Activated CD4-positive, CD25-positive, alpha-beta regulatory T cell treated with anti-CD3 and anti-CD28 coated beads, Interleukin-2, amount 50 U/mL, for 72 hours (primary cell): ENCODE measurements at regions not wholly inside any gene's neighbourhood (a gene's known extent, or its start where the extent isn't known, plus 50 kb on each side); places are given as distances from the start of the nearest gene placed in this dataset.
"Not testable (repeated sequence)": the region's sequence is repeated elsewhere in the genome, so short reads cannot be mapped to it uniquely, and the experiment has no call there.

Experiments
- DNase-seq: peaks from one replicate; pipeline ENCODE4 v3.0.0; 2021

DNA sequence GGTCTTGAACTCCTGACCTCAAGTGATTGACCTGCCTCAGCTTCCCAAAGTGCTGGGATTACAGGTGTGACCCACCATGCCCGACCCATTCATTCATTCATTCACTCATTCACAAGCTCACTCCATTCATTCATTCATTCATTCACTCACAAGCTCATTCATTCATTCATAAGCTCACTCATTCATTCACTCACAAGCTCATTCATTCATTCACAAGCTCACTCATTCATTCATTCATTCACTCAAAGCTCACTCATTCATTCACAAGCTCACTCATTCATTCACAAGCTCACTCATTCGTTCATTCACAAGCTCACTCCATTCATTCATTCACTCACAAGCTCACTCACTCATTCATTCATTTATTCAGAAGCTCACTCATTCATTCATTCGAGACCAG, 198.6 kb downstream of the SHOX start:
- DNase-seq = no peak

- no peak for DNase-seq
These were observed 197.9 kb downstream of the SHOX start for GRCh38 chrX:828411-828959.

GRCh38 chrX:826448-826847, 195.9 kb downstream of the SHOX start:
- DNase-seq = no peak

DNA sequence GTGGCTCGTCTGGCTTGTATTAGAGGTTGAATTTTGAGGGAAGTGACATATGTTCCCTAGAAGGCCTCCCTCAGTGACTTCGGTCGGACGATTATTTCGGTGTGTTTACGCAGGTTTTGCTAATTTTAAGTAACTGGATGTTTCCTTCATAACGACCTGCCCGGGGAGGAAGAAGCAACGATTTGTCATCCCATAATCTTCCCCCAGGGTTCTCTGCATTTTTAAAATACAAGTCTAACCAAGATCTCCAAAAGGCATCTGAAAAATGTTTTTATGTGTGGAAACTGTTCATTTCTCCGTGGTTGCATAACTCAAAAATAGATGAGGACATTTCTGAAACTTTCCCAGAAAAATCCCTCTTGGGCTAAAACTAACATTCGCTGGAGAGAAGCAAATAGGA, 195.4 kb downstream of the SHOX start:
- no peak for DNase-seq

DNA sequence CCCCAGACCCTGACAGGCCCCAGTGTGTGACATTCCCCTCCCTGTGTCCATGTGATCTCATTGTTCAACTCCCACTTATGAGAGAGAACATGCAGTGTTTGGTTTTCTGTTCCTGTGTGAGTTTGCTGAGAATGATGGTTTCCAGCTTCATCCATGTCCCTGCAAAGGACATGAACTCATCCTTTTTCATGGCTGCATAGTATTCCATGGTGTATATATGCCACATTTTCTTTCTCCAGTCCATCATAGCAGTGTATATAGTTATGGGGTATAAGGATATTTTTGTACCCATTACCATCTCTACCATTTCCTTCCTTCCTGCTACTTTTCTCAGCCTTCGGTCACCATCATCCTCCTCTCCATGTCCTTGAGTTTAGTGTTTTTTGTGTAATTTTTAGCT, 192.5 kb downstream of the SHOX start:
- DNase-seq = not testable (repeated sequence)

DNA sequence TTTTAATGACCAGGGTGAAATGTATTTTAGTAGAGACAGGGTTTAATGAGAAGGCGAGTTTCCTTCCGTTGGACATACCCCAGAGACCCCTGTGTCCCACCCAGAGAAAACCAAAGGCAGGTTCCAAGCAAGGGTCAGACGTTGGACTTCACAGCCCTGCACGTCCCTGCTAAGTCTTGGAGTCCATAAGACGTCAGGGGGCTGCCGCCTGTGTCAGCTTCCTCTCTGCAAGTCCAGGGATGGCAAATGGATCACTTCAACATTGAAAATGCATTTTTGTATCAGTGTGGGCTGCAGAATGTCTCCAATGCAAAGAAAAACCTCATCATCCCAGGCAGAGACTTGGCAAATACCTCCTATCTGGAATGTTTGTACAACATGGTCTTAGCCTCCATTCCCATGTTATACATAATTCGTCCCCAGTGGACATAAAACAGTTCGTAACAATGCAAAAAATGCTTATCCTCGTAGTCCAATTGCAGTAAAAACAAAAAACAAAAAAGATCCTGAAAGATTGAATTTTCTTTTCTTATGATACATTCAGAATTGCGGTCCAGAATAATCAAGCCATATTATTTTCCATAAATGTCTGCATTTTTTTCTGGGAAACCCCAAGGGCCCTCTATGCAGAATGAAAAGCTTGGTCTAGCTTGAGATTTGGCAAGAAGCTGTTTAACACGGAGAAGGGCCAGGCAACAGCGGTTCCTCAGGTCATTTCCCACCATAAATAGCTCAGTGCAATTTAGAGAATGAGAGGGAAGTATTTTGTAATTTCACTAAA, 190.9 kb downstream of the SHOX start:
- DNase-seq = no peak

DNA sequence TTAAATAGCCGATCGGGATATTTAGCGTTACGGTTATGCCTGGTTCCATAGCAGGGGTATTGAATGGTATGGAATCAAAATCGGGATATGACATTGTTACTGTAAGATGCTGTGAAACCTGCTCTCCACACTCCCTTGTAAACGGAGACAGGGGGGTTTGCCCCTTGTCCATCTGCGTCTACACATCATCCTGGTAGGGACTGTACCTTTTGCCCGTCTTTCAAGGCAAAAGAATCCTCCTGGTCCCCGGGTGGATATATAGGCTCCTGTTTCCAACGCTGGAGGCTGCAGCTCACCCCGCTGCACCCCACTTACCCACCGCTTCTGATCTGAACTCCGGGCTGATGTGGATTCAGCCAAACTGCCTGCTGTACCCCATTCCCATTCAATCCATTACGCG, 189.1 kb downstream of the SHOX start:
- no peak for DNase-seq

- DNase-seq = no peak
These were observed 187.2 kb downstream of the SHOX start for GRCh38 chrX:817759-818300.

DNA sequence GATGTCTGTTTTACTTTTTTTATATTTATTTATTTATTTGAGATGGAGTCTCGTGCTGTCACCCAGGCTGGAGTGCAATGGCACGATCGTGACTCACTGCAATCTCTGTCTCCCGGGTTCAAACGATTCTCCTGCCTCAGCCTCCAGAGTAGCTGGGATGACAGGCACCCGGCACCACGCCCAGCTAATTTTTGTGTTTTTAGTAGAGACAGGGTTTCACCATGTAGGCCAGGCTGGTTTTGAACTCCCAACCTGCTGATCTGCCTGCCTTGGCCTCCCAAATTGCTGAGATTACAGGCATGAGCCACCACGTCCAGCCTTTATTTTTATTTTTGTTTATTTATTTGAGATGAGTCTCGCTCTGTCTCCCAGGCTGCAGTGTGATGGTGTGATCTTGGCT, 186.6 kb downstream of the SHOX start:
- not testable (repeated sequence) for DNase-seq

DNA sequence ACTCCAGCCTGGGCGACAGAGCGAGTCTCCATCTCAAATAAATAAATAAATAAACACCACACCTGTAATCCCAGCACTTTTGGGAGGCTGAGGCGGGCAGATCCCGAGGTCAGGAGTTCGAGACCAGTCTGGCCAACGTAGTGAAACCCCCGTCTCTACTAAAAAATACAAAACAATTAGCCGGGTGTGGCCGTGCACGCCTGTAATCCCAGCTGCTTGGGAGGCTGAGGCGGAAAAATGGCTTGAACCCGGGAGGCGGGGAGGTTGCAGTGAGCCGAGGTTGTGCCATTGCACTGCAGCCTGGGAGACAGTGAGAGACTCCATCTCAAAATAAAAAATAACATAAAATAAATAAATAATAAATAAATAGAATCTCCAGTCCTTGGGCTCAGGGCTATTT, 185.8 kb downstream of the SHOX start:
- no peak for DNase-seq

DNA sequence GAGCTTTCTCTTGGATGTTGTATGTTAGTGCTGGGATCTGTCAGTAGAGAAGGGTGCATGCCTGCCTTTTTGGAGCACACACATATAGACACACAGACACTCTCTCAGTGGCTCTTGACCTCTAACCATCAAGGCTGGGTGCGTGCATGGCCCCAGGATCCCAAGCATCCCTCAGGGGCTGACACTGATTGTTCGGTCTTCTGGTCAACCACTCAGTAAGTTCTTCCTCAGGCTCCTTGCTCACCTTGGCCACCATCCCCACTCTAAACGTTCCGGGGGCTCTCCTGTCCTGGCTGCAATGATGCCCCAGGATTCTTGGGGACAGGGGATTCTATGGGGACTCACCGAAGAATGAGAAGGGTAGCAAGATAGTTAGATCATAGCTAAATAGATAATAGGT, 179.6 kb downstream of the SHOX start:
- no peak for DNase-seq

DNA sequence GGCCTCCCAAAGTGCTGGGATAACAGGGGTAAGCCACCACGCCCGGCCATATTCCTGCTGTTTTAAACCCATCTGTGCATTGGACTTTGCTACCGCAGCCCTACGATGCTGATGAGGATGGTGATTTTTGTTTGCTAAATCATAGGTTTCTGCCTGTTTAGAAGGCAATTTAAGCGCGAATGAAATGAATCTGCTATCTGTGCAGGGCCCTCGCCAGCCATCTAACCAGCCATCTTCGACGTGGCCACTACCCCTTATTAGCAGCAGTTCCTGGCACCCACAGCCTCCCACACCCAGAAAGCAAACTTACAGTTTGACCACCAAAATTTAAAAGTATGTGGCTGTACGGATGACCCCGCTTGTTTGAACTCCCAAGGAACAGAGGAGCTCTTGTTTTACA, 178.5 kb downstream of the SHOX start:
- DNase-seq = no peak

GRCh38 chrX:806586-806985, 176.0 kb downstream of the SHOX start:
- no peak for DNase-seq

GRCh38 chrX:805988-806387, 175.4 kb downstream of the SHOX start:
- no peak for DNase-seq

- no peak for DNase-seq
These were observed 174.6 kb downstream of the SHOX start for GRCh38 chrX:805103-805670.

- DNase-seq = no peak
These were observed 172.3 kb downstream of the SHOX start for GRCh38 chrX:802846-803245.

- DNase-seq = no peak
These were observed 169.2 kb downstream of the SHOX start for GRCh38 chrX:799808-800207.

- no peak for DNase-seq
These were observed 163.7 kb downstream of the SHOX start for GRCh38 chrX:794311-794710.

GRCh38 chrX:793216-793770, 162.7 kb downstream of the SHOX start:
- no peak for DNase-seq

GRCh38 chrX:791479-792034, 161.0 kb downstream of the SHOX start:
- DNase-seq = no peak

- no peak for DNase-seq
These were observed 160.3 kb downstream of the SHOX start for GRCh38 chrX:790783-791360.

GRCh38 chrX:790041-790506, 159.5 kb downstream of the SHOX start:
- no peak for DNase-seq

DNA sequence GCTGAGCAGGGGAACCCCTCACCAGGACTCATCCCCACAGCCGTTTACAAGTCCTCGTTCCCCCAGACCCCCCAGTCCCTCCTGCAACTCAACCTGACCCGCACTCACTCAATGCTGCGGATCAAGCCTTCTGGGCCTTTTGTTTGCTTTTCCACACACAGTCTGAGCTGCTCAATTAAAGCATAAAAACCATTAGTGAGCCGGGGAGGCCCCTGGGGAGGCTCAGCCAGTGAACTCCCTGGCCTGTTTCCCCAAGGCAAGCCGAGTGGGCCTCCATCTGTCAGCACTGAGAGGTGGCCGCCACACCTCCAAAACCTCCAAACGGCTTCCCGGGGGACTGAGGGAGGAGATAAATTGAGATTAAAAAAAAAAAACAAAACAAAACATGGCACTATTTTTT, 158.5 kb downstream of the SHOX start:
- DNase-seq = no peak
